GM18526 (cell line): ENCODE measurements at regions not wholly inside any gene's neighbourhood (a gene's known extent, or its start where the extent isn't known, plus 50 kb on each side); places are given as distances from the start of the nearest gene placed in this dataset.

Source experiments
- POLR2A ChIP-seq: IDR thresholded peaks from 3 replicates; pipeline ENCODE4 v1.6.1; 2011; ENCODE audit not compliant: insufficient read length; ENCODE audit errors: extremely low read depth

- TF ChIP-seq POLR2A = no peak
Measured at GRCh38 chrX:46279214-46279924, 265.9 kb downstream of the ZNF674 start.

- no peak for TF ChIP-seq POLR2A
Measured at GRCh38 chrX:46278572-46278971, 266.6 kb downstream of the ZNF674 start.

- no peak for TF ChIP-seq POLR2A
Measured at GRCh38 chrX:46268412-46268811, 276.8 kb downstream of the ZNF674 start.

- TF ChIP-seq POLR2A = no peak
Measured at GRCh38 chrX:46263494-46263893, 281.7 kb downstream of the ZNF674 start.

- no peak for TF ChIP-seq POLR2A
Measured at GRCh38 chrX:46262304-46262703, 282.9 kb downstream of the ZNF674 start.

- no peak for TF ChIP-seq POLR2A
Measured at GRCh38 chrX:46260499-46260898, 284.7 kb downstream of the ZNF674 start.

GRCh38 chrX:46258356-46258755 lies 286.9 kb downstream of the ZNF674 start:
- TF ChIP-seq POLR2A = no peak

GRCh38 chrX:46257451-46257879 lies 287.8 kb downstream of the ZNF674 start:
- TF ChIP-seq POLR2A = no peak

- TF ChIP-seq POLR2A = no peak
Measured at GRCh38 chrX:46256875-46257274, 288.3 kb downstream of the ZNF674 start.

- TF ChIP-seq POLR2A = no peak
Measured at GRCh38 chrX:46255046-46255445, 290.2 kb downstream of the ZNF674 start.

GRCh38 chrX:46254641-46255040 lies 290.6 kb downstream of the ZNF674 start:
- no peak for TF ChIP-seq POLR2A

- TF ChIP-seq POLR2A = no peak
Measured at GRCh38 chrX:46251755-46252154, 293.5 kb downstream of the ZNF674 start.

GRCh38 chrX:46250151-46250550 lies 295.1 kb downstream of the ZNF674 start:
- TF ChIP-seq POLR2A = no peak

GRCh38 chrX:46247456-46247855 lies 297.8 kb downstream of the ZNF674 start:
- TF ChIP-seq POLR2A = no peak

GRCh38 chrX:46244451-46244850 lies 300.8 kb downstream of the ZNF674 start:
- no peak for TF ChIP-seq POLR2A

- TF ChIP-seq POLR2A = no peak
Measured at GRCh38 chrX:46236411-46236810, 308.8 kb downstream of the ZNF674 start.

- no peak for TF ChIP-seq POLR2A
Measured at GRCh38 chrX:46235778-46236177, 309.4 kb downstream of the ZNF674 start.
